ENCODE measurements at regions not wholly inside any gene's neighbourhood (a gene's known extent, or its start where the extent isn't known, plus 50 kb on each side); places are given as distances from the start of the nearest gene placed in this dataset.

GRCh38 chr7:54187886-54188685, 354.1 kb upstream of the VSTM2A start:
- Histone ChIP-seq H3K4me1 (replicated peaks; ENCODE audit: insufficient read depth) (no peaks in the 10 kb centered on the region), H3K79me2 (ENCODE audit: low read depth) (no peaks in the 10 kb centered on the region), H3K4me3 (no peak overlapping the region), H3K9me2 (ENCODE audit: insufficient read depth) (0 out of 2 replicates have a peak, but pooled peaks cover 4% of the 10 kb centered on the region), H3K27me3 (ENCODE audit: insufficient read depth, low read depth) (no peaks in the 10 kb centered on the region), H4K20me1 (ENCODE audit: insufficient read depth) (no peaks in the 10 kb centered on the region), H2AFZ (peak overlapping the region; percentile 1; the same call in 1 of the 2 replicates), H3K4me2 (no peak overlapping the region), H3K27ac (no peak overlapping the region), H3F3A (ENCODE audit: insufficient read depth, low read depth) (no peaks in the 10 kb centered on the region), H3K9me3 (ENCODE audit: insufficient read depth, low read depth) (no peaks in the 10 kb centered on the region), H3K36me3 (ENCODE audit: low read depth) (no peaks in the 10 kb centered on the region)
- DNase-seq: no peak
- intact Hi-C loops (cut with micrococcal nuclease; ENCODE audit: unreplicated experiment): no loop called here
- TF ChIP-seq EZH2 (IDR thresholded peaks at IDR 0.05; ENCODE audit: low read depth) (no peak), CTCF (conservative IDR thresholded peaks at IDR 0.05) (no peak)
- BruUV-seq (replicated peaks): no TSS peak
- ChIA-PET POLR2A (ENCODE audit: unreplicated experiment) (interaction anchor here (0.6 kb wide), 1 partner anchor 10 kb away, joined by 5 read pairs; no protein-coding TSS in a partner anchor), CTCF (no interaction called here)

- Histone ChIP-seq H3F3A (ENCODE audit: insufficient read depth, low read depth) (no peaks in the 10 kb centered on the region), H3K27me3 (ENCODE audit: insufficient read depth, low read depth) (no peaks in the 10 kb centered on the region), H3K9me3 (ENCODE audit: insufficient read depth, low read depth) (no peaks in the 10 kb centered on the region), H3K9me2 (ENCODE audit: insufficient read depth) (0 out of 2 replicates have a peak, but pooled peaks cover 4% of the 10 kb centered on the region), H3K4me3 (no peak overlapping the region), H2AFZ (0 out of 2 replicates have a peak overlapping the region, but pooled peaks have one; percentile 1), H3K79me2 (ENCODE audit: low read depth) (no peaks in the 10 kb centered on the region), H3K27ac (no peak overlapping the region), H3K4me1 (replicated peaks; ENCODE audit: insufficient read depth) (no peaks in the 10 kb centered on the region), H3K36me3 (ENCODE audit: low read depth) (no peaks in the 10 kb centered on the region), H3K4me2 (no peak overlapping the region), H4K20me1 (ENCODE audit: insufficient read depth) (no peaks in the 10 kb centered on the region)
- BruUV-seq (replicated peaks): no TSS peak
- intact Hi-C loops (cut with micrococcal nuclease; ENCODE audit: unreplicated experiment): no loop called here
- ChIA-PET POLR2A (ENCODE audit: unreplicated experiment) (interaction anchor here (0.6 kb wide), 1 partner anchor 244 kb away, joined by 11 read pairs; no protein-coding TSS in a partner anchor), CTCF (no interaction called here)
- TF ChIP-seq CTCF (conservative IDR thresholded peaks at IDR 0.05) (no peak), EZH2 (IDR thresholded peaks at IDR 0.05; ENCODE audit: low read depth) (no peak)
- DNase-seq: no peak
Observed at GRCh38 chr7:54188843-54189242, 353.3 kb upstream of the VSTM2A start.

- Histone ChIP-seq H3K9me3 (ENCODE audit: insufficient read depth, low read depth) (no peaks in the 10 kb centered on the region), H3F3A (ENCODE audit: insufficient read depth, low read depth) (no peaks in the 10 kb centered on the region), H2AFZ (no peak overlapping the region), H3K4me3 (no peak overlapping the region), H3K4me1 (replicated peaks; ENCODE audit: insufficient read depth) (no peaks in the 10 kb centered on the region), H3K9me2 (ENCODE audit: insufficient read depth) (0 out of 2 replicates have a peak, but pooled peaks cover 4% of the 10 kb centered on the region), H3K4me2 (no peak overlapping the region), H3K79me2 (ENCODE audit: low read depth) (no peaks in the 10 kb centered on the region), H4K20me1 (ENCODE audit: insufficient read depth) (no peaks in the 10 kb centered on the region), H3K36me3 (ENCODE audit: low read depth) (no peaks in the 10 kb centered on the region), H3K27ac (no peak overlapping the region), H3K27me3 (ENCODE audit: insufficient read depth, low read depth) (no peaks in the 10 kb centered on the region)
- TF ChIP-seq CTCF (conservative IDR thresholded peaks at IDR 0.05) (no peak), EZH2 (IDR thresholded peaks at IDR 0.05; ENCODE audit: low read depth) (no peak)
- ChIA-PET POLR2A (ENCODE audit: unreplicated experiment) (interaction anchor here (0.6 kb wide), 1 partner anchor 244 kb away, joined by 11 read pairs; no protein-coding TSS in a partner anchor), CTCF (no interaction called here)
- intact Hi-C loops (cut with micrococcal nuclease; ENCODE audit: unreplicated experiment): no loop called here
- no TSS peak for BruUV-seq (replicated peaks)
- DNase-seq: no peak
Observed at GRCh38 chr7:54189330-54189729, 352.8 kb upstream of the VSTM2A start.
